ENCODE measurements at regions not wholly inside any gene's neighbourhood (a gene's known extent, or its start where the extent isn't known, plus 50 kb on each side); places are given as distances from the start of the nearest gene placed in this dataset.

GRCh38 chr7:112395411-112395810 lies 54.8 kb upstream of the IFRD1 start:
- no peaks in the 10 kb centered on the region for H3K36me3 ChIP-seq (ENCODE audit: control insufficient read depth, insufficient read depth, low read length)
- no peak overlapping the region for H2BK15ac ChIP-seq (ENCODE audit: low read depth, low read length)
- no peak overlapping the region for H2AFZ ChIP-seq (replicated peaks; ENCODE audit: low read length, poor library complexity)
- no peak overlapping the region for H3K27ac ChIP-seq (ENCODE audit: insufficient read depth, low read length)
- H2BK5ac ChIP-seq (ENCODE audit: low read depth, low read length, poor library complexity, severe bottlenecking), result no peak overlapping the region
- no peak overlapping the region for H3K14ac ChIP-seq (replicated peaks; ENCODE audit: low read depth, low read length)
- H3K56ac ChIP-seq (ENCODE audit: extremely low read depth, insufficient read depth, low read length), result no peak overlapping the region
- ChIA-PET CTCF (no interaction called here), POLR2A (ENCODE audit: unreplicated experiment) (no interaction called here)
- in situ Hi-C loops (cut with MboI; ENCODE audit: low sequenced_read_pairs), result no loop called here
- no peak overlapping the region for H4K91ac ChIP-seq (ENCODE audit: insufficient read depth, low read depth, low read length)
- H3K27me3 ChIP-seq (ENCODE audit: control insufficient read depth, insufficient read depth, low read length), result peaks cover 6% of the 10 kb centered on the region
- ATAC-seq (ENCODE audit: low read depth), result no peak
- H4K8ac ChIP-seq (ENCODE audit: low read depth in 2 of 2, low read length in 2 of 2), result no peak overlapping the region
- intact Hi-C loops (cut with micrococcal nuclease), result no loop called here
- no peaks in the 10 kb centered on the region for H3K9me3 ChIP-seq (ENCODE audit: control insufficient read depth, insufficient read depth, low read length)
- H3K9me1 ChIP-seq (ENCODE audit: insufficient read depth, low read length), result peaks cover 7% of the 10 kb centered on the region; the same call in 1 of the 2 replicates
- no peak overlapping the region for H3K18ac ChIP-seq (ENCODE audit: low read depth, low read length)
- H2AK5ac ChIP-seq (ENCODE audit: low read depth, low read length), result no peak overlapping the region
- BruUV-seq (replicated peaks), result no TSS peak
- dilution Hi-C loops (cut with HindIII; ENCODE audit: low sequenced_read_pairs, unreplicated experiment), result no loop called here
- H3K4me3 ChIP-seq (ENCODE audit: insufficient read depth, low read depth, low read length), result no peak overlapping the region
- TF ChIP-seq MXI1 (IDR thresholded peaks at IDR 0.05; ENCODE audit: borderline replicate concordance, low read depth, low read length) (no peak), BHLHE40 (IDR thresholded peaks at IDR 0.05; ENCODE audit: low read depth, low read length) (no peak)
- H4K5ac ChIP-seq (ENCODE audit: low read depth, low read length), result no peak overlapping the region
- WGBS, 2 experiments (ENCODE audit: extremely low coverage in 2 of 2, insufficient read length in 1 of 2), result no CpG with 5 or more reads among the region's 2 CpGs
- no peaks in the 10 kb centered on the region for H4K20me1 ChIP-seq (ENCODE audit: insufficient read depth, low read length)
- no peak overlapping the region for H2BK120ac ChIP-seq (ENCODE audit: low read depth, low read length)
- no peak for DNase-seq
- no peak overlapping the region for H2AK9ac ChIP-seq (replicated peaks; ENCODE audit: low read depth, low read length, poor library complexity)
- no peaks in the 10 kb centered on the region for H3K79me1 ChIP-seq (ENCODE audit: low read depth in 1 of 2, low read length in 2 of 2)
- no peak overlapping the region for H3K4me2 ChIP-seq (ENCODE audit: low read depth, low read length)
- H3K9ac ChIP-seq (ENCODE audit: low read depth, low read length), result no peak overlapping the region
- no peak overlapping the region for H2BK20ac ChIP-seq (ENCODE audit: low read depth, low read length)
- no peak overlapping the region for H3K23ac ChIP-seq (ENCODE audit: low read depth, low read length)
- H3K4me1 ChIP-seq (ENCODE audit: control insufficient read depth, insufficient read depth, low read length), result peaks cover 2% of the 10 kb centered on the region
- H3K4ac ChIP-seq (ENCODE audit: low read depth, low read length), result no peak overlapping the region

All from IMR-90 (cell line).